Activated naive CD4-positive, alpha-beta T cell treated with anti-CD3 and anti-CD28 coated beads for 36 hours (primary cell): ENCODE measurements at regions not wholly inside any gene's neighbourhood (a gene's known extent, or its start where the extent isn't known, plus 50 kb on each side); places are given as distances from the start of the nearest gene placed in this dataset.

Experiments
- CTCF ChIA-PET: fragments of 350-600 bp; sonication (Branson Sonifier 250); formaldehyde crosslinking; loops from one replicate; lab custom pipeline; 2021; ENCODE audit warnings: antibody characterized with exemption; lab: Charles Lee
- DNase-seq: peaks from one replicate; pipeline ENCODE4 v3.0.0-alpha.2; 2020
- H3K27ac Mint-ChIP-seq: one replicate; pipeline ENCODE4 v1.8.0; 2021; ENCODE audit warnings: mild to moderate bottlenecking, mixed read lengths
- H3K27me3 Mint-ChIP-seq: one replicate; pipeline ENCODE4 v1.8.0; 2021; ENCODE audit warnings: low read depth, mixed read lengths
- H3K36me3 Mint-ChIP-seq: one replicate; pipeline ENCODE4 v1.8.0; 2021; ENCODE audit warnings: low read depth, mixed read lengths
- H3K4me1 Mint-ChIP-seq: one replicate; pipeline ENCODE4 v1.8.0; 2021; ENCODE audit warnings: low read depth, mixed read lengths
- H3K4me3 Mint-ChIP-seq: one replicate; pipeline ENCODE4 v1.8.0; 2021; ENCODE audit warnings: mild to moderate bottlenecking, moderate library complexity, mixed read lengths
- H3K9me3 Mint-ChIP-seq: one replicate; pipeline ENCODE4 v1.8.0; 2021; ENCODE audit warnings: mixed read lengths
- intact Hi-C: fragments of 100-400 bp; cut with micrococcal nuclease; formaldehyde crosslinking; loops from one replicate; pipeline ENCODE4 v1.15.1; 2023

DNA sequence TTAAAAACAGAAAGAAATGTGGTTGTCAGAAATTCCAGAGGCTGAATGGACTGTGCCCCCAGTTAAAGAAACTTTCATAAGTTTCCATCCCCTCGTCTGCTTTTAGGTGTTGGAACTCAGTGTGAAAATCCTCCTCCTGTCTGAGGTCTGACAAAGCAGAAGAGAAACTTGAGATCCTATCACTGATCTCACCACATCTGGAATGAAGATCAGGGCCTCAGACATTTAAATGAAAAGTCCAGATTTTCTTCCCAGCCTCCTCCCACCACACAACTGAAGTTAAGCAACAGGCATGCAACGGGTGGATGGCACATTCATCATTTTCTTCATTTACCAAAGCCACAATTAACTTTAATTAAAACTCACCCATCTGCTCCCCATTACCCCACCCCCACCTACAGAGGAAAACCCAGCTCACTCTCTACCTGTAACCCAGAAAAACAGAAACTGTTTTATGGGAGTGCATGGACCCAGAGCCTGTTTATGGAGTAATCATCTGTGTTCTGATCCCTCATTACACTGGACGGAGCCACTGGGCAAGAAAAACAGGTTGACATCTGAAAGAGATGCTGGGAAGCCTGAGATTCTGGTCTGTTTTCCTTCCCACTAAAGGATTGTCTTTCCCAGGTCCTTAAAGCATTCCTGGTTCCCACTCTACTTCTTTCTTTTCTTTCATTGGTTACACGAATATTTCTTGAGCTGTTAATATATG, 58.1 kb upstream of the HOPX start:
- no peak overlapping the region for H3K27ac Mint-ChIP-seq
- no peak overlapping the region for H3K4me3 Mint-ChIP-seq
- CTCF ChIA-PET = no interaction called here
- H3K36me3 Mint-ChIP-seq = no peaks in the 10 kb centered on the region
- intact Hi-C loops = no loop called here
- DNase-seq = no peak
- H3K4me1 Mint-ChIP-seq = no peaks in the 10 kb centered on the region
- H3K9me3 Mint-ChIP-seq = no peaks in the 10 kb centered on the region
- no peaks in the 10 kb centered on the region for H3K27me3 Mint-ChIP-seq

DNA sequence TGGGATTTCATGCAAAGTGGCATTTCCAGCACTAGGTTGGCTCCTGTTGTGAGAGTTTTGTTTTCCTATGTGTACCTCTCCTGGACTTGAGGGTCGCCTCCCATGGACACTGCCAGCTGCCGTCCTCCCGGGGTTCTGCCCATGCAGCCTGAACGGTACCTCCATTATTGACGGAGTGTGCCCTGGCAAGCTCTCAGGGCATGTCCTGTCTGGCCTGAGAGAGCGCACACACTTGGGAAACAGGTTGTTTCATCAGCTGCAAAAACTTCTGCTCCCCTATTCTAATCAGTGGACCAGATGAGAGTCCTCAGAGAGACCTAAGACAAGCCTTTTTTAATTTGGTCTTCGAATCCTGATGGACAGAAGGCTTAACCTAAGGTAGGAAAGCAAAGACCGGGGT, 56.6 kb upstream of the HOPX start:
- Mint-ChIP-seq H3K9me3 (no peaks in the 10 kb centered on the region), H3K4me1 (no peaks in the 10 kb centered on the region), H3K36me3 (no peaks in the 10 kb centered on the region), H3K27ac (no peak overlapping the region), H3K27me3 (no peaks in the 10 kb centered on the region), H3K4me3 (no peak overlapping the region)
- intact Hi-C loops = no loop called here
- DNase-seq = no peak
- CTCF ChIA-PET = no interaction called here

DNA sequence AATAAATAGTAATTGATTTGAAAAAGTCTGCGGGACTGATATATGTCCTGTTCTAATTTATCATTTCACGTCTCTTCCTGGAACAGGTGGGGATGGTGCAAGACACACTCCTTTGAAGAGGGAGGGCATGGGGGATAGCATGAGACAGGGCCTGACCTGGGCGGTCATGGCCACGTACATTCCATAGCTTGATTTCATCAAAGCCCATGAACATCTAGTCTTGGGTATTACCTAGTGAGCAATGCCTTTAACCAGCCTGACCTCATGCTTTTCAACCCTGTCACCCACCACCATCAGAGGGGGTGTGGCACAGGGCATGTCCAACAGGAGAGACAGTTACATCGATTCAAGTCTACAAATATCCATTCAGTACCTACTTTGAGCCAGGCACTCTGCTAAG, 52.3 kb upstream of the HOPX start:
- CTCF ChIA-PET = interaction anchor here (1.4 kb wide), 1 partner anchor 9 kb away, joined by 3 read pairs; no protein-coding TSS in a partner anchor
- H3K4me1 Mint-ChIP-seq = no peaks in the 10 kb centered on the region
- DNase-seq = no peak
- H3K36me3 Mint-ChIP-seq = no peaks in the 10 kb centered on the region
- H3K9me3 Mint-ChIP-seq = no peaks in the 10 kb centered on the region
- H3K4me3 Mint-ChIP-seq = no peak overlapping the region
- no peak overlapping the region for H3K27ac Mint-ChIP-seq
- no peaks in the 10 kb centered on the region for H3K27me3 Mint-ChIP-seq
- intact Hi-C loops = no loop called here

- no peak for DNase-seq
- no peaks in the 10 kb centered on the region for H3K36me3 Mint-ChIP-seq
- CTCF ChIA-PET = interaction anchor here (1.4 kb wide), 1 partner anchor 10 kb away, joined by 3 read pairs; no protein-coding TSS in a partner anchor
- H3K9me3 Mint-ChIP-seq = no peaks in the 10 kb centered on the region
- H3K4me3 Mint-ChIP-seq = no peak overlapping the region
- H3K27me3 Mint-ChIP-seq = no peaks in the 10 kb centered on the region
- H3K4me1 Mint-ChIP-seq = no peaks in the 10 kb centered on the region
- no peak overlapping the region for H3K27ac Mint-ChIP-seq
- intact Hi-C loops = no loop called here
These were observed 51.2 kb upstream of the HOPX start for GRCh38 chr4:56732301-56732700.

DNA sequence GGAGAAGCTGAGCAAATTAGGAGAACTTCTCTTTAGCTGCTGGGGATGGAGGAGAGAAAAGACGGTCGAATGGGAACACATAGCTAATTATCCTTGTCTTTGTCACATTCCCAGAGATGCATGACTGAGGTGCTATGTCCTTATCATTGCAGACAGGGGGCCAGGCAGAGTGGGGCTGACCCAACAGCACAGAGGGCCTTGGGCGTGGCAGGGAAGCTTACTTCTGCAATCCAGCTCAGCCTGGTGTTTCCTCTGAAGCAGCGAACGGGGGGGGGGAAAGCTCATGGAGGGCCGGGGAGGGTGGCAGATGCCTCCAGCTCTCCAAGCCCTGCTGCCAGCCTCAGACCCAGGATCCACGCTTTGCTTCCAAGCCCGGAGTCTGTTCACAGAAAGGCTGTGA, 50.8 kb upstream of the HOPX start:
- no peaks in the 10 kb centered on the region for H3K36me3 Mint-ChIP-seq
- H3K4me1 Mint-ChIP-seq = no peaks in the 10 kb centered on the region
- DNase-seq = no peak
- CTCF ChIA-PET = interaction anchor here (0.7 kb wide), 1 partner anchor 150 kb away, joined by 3 read pairs; no protein-coding TSS in a partner anchor
- no peak overlapping the region for H3K4me3 Mint-ChIP-seq
- intact Hi-C loops = no loop called here
- H3K9me3 Mint-ChIP-seq = no peaks in the 10 kb centered on the region
- H3K27me3 Mint-ChIP-seq = no peaks in the 10 kb centered on the region
- no peak overlapping the region for H3K27ac Mint-ChIP-seq
